ENCODE measurements at regions not wholly inside any gene's neighbourhood (a gene's known extent, or its start where the extent isn't known, plus 50 kb on each side); places are given as distances from the start of the nearest gene placed in this dataset.

GRCh38 chr2:104904889-104905288, 51.0 kb downstream of the POU3F3 start:
- Mint-ChIP-seq H3K27ac (no peak overlapping the region), H3K9me3 (no peaks in the 10 kb centered on the region), H3K27me3 (peaks cover 4% of the 10 kb centered on the region), H3K4me3 (no peak overlapping the region), H3K4me1 (ENCODE audit: low read depth) (no peaks in the 10 kb centered on the region), H3K36me3 (ENCODE audit: low read depth) (no peaks in the 10 kb centered on the region)

DNA sequence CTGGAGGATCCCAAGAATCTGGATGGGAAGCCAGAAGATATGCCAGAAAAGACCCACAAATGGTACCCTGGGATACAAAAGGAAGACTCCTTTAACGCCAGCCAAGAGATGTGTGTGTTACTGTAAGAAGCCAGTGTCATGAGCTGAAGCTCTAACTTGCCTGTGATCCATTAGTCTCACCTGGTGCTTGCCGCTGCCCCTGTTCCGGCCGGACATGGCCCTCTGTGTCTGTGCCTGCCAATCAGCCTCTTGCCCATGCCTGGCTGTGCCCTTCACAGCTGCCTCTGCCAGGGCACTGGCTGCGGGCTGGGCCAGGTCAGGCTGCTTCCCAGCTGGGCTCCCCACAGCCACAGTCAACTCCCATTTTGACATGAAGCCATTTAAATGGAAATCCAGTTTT, 55.4 kb downstream of the POU3F3 start:
- Mint-ChIP-seq H3K4me3 (no peak overlapping the region), H3K27me3 (peaks cover 4% of the 10 kb centered on the region), H3K36me3 (ENCODE audit: low read depth) (no peaks in the 10 kb centered on the region), H3K27ac (no peak overlapping the region), H3K9me3 (no peaks in the 10 kb centered on the region), H3K4me1 (ENCODE audit: low read depth) (no peaks in the 10 kb centered on the region)

GRCh38 chr2:104914509-104914908, 60.6 kb downstream of the POU3F3 start:
- H3K4me1 Mint-ChIP-seq (ENCODE audit: low read depth) = no peaks in the 10 kb centered on the region
- no peaks in the 10 kb centered on the region for H3K36me3 Mint-ChIP-seq (ENCODE audit: low read depth)
- H3K4me3 Mint-ChIP-seq = no peak overlapping the region
- no peaks in the 10 kb centered on the region for H3K9me3 Mint-ChIP-seq
- H3K27ac Mint-ChIP-seq = no peak overlapping the region
- no peaks in the 10 kb centered on the region for H3K27me3 Mint-ChIP-seq

- Mint-ChIP-seq H3K36me3 (ENCODE audit: low read depth) (no peaks in the 10 kb centered on the region), H3K27me3 (no peaks in the 10 kb centered on the region), H3K9me3 (no peaks in the 10 kb centered on the region)
Observed at GRCh38 chr2:104915107-104915793, 61.3 kb downstream of the POU3F3 start.

DNA sequence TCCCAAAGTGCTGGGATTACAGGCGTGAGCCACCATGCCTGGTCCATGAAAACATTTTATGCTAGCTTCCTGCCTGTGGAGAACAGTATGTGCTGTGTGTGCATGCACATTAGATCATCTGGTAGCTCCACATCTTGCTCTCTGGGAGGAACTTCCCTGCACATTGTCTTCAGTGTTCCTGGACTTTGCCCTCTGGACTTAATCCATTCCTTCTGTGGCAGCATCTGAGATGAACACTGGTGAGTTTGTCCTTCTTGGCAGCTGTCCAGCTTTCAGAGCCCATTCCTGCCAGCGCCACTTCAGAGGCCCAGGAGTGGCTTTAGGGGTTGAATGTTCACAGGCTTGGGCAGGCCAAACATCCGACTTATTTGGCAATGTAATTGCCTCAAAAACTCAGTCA, 65.2 kb downstream of the POU3F3 start:
- H3K36me3 Mint-ChIP-seq (ENCODE audit: low read depth) = no peaks in the 10 kb centered on the region
- peaks cover 15% of the 10 kb centered on the region for H3K9me3 Mint-ChIP-seq
- no peaks in the 10 kb centered on the region for H3K4me1 Mint-ChIP-seq (ENCODE audit: low read depth)
- peaks cover 4% of the 10 kb centered on the region for H3K27me3 Mint-ChIP-seq
- H3K4me3 Mint-ChIP-seq = no peak overlapping the region
- H3K27ac Mint-ChIP-seq = no peak overlapping the region

More at GRCh38 chr2:104915107-104915793, 61.3 kb downstream of the POU3F3 start:
- Mint-ChIP-seq H3K4me3 (no peak overlapping the region), H3K27ac (no peak overlapping the region), H3K4me1 (ENCODE audit: low read depth) (no peaks in the 10 kb centered on the region)

DNA sequence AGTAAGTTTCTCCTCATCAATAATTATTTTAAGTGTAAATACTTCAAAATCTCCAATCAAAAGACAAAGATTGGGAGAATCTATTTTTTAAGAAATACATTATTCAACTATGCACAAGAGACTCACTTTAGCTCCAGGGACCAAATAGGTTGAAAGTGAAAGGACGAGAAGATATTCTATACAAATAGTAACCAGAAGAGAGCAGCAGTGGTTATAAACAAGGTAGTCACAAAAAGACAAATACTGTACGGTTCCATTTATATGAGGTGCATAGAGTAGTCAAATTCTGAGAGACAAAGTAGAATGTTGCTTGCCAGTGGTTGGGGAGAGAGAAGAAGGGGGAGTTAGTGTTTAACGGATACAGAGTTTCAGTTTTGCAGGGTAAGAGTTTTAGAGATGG, 69.8 kb downstream of the POU3F3 start:
- Mint-ChIP-seq H3K36me3 (ENCODE audit: low read depth) (no peaks in the 10 kb centered on the region), H3K27me3 (peaks cover 4% of the 10 kb centered on the region), H3K9me3 (peaks cover 15% of the 10 kb centered on the region), H3K4me1 (ENCODE audit: low read depth) (no peaks in the 10 kb centered on the region), H3K27ac (no peak overlapping the region), H3K4me3 (no peak overlapping the region)

- H3K36me3 Mint-ChIP-seq (ENCODE audit: low read depth) = no peaks in the 10 kb centered on the region
- peaks cover 4% of the 10 kb centered on the region for H3K27me3 Mint-ChIP-seq
- H3K9me3 Mint-ChIP-seq = no peaks in the 10 kb centered on the region
- no peak overlapping the region for H3K27ac Mint-ChIP-seq
- H3K4me3 Mint-ChIP-seq = no peak overlapping the region
- H3K4me1 Mint-ChIP-seq (ENCODE audit: low read depth) = no peaks in the 10 kb centered on the region
Observed at GRCh38 chr2:104929663-104930062, 75.7 kb downstream of the POU3F3 start.

DNA sequence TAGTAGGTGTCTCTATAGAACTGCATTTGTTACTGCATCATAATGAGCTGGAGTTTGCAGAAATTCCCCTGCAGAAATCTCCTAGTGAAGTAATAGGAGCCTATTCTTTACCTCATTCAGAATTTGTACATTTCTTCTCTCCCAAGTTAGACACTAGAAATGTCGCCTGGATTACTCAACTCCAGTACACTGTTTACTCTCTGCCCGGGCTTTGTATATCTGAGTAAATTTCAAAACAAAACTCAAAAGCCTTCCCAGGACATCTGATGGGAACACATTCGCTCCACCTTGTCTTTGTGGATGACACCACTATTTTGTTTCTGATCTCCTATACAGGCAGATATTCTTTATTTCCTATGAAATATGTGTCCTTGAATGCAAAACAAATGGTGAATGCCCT, 76.8 kb downstream of the POU3F3 start:
- no peak overlapping the region for H3K4me3 Mint-ChIP-seq
- no peaks in the 10 kb centered on the region for H3K9me3 Mint-ChIP-seq
- H3K36me3 Mint-ChIP-seq (ENCODE audit: low read depth) = no peaks in the 10 kb centered on the region
- no peaks in the 10 kb centered on the region for H3K4me1 Mint-ChIP-seq (ENCODE audit: low read depth)
- no peak overlapping the region for H3K27ac Mint-ChIP-seq
- H3K27me3 Mint-ChIP-seq = peaks cover 4% of the 10 kb centered on the region

- Mint-ChIP-seq H3K36me3 (ENCODE audit: low read depth) (no peaks in the 10 kb centered on the region), H3K9me3 (no peaks in the 10 kb centered on the region), H3K27ac (no peak overlapping the region), H3K4me3 (no peak overlapping the region), H3K4me1 (ENCODE audit: low read depth) (no peaks in the 10 kb centered on the region), H3K27me3 (peaks cover 4% of the 10 kb centered on the region)
Observed at GRCh38 chr2:104932243-104932642, 78.3 kb downstream of the POU3F3 start.

DNA sequence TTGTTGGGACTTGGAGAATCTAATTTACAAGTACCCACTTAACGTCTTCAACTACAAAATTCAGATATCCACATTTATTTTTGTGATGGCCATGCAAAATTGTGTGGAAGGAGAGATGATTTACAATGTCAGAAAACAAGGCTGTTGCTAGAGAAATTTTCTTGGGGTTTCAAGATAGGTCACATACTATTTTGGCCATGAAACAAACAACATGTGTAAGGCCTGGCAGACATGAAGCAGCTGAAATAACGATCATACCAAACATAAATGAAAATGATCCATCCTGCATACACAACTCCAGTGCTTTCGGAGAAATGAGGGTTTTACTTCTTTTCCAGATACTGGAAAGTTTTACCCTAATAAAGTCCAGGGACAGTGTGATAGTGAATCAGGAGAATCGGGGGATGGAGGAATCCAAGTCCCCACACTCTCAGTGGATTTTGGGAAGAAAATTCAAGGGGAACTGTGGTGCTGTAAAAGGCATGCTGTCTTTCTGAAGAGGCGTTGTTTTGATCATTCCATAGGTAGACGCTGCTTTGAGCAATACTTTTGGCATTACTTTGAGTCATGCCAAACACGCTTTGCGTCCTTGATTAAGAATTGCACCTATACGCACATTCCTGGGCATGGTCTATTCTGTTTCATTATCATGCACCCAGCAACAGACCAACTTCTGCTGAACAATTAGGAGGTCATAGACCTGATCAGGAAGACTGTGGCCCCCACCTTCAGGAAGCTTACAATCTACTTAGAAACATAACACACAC, 79.4 kb downstream of the POU3F3 start:
- Mint-ChIP-seq H3K4me1 (ENCODE audit: low read depth) (peaks cover 3% of the 10 kb centered on the region), H3K27ac (no peak overlapping the region), H3K9me3 (no peaks in the 10 kb centered on the region), H3K27me3 (peaks cover 4% of the 10 kb centered on the region), H3K4me3 (no peak overlapping the region), H3K36me3 (ENCODE audit: low read depth) (no peaks in the 10 kb centered on the region)

DNA sequence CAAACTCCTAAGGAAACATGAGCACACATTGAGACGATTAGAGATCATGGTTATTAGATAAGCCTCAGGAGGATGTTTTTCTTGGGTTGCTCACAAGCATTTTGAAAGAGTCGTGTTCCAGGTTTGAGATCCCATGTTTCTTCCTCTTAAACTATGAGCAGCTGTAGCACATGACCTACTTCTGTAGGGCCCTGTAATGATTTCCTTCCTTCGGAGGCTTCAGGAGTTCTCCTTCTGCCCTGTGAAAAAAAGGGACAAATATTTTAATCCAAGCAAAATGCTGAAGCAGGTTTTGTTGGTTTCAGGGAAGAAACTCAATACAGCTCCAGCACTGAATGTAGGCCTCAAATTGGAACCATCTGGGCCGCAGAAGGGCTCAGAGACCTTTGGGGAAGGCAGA, 82.6 kb downstream of the POU3F3 start:
- Mint-ChIP-seq H3K27ac (no peak overlapping the region), H3K36me3 (ENCODE audit: low read depth) (no peaks in the 10 kb centered on the region), H3K9me3 (no peaks in the 10 kb centered on the region), H3K27me3 (no peaks in the 10 kb centered on the region), H3K4me1 (ENCODE audit: low read depth) (peaks cover 5% of the 10 kb centered on the region), H3K4me3 (no peak overlapping the region)

- H3K27me3 Mint-ChIP-seq = no peaks in the 10 kb centered on the region
- no peaks in the 10 kb centered on the region for H3K36me3 Mint-ChIP-seq (ENCODE audit: low read depth)
- H3K4me1 Mint-ChIP-seq (ENCODE audit: low read depth) = peaks cover 5% of the 10 kb centered on the region
- H3K4me3 Mint-ChIP-seq = no peak overlapping the region
- no peaks in the 10 kb centered on the region for H3K9me3 Mint-ChIP-seq
- H3K27ac Mint-ChIP-seq = no peak overlapping the region
Observed at GRCh38 chr2:104938231-104938941, 84.5 kb downstream of the POU3F3 start.

GRCh38 chr2:104939570-104940217, 85.8 kb downstream of the POU3F3 start:
- no peak overlapping the region for H3K27ac Mint-ChIP-seq

GRCh38 chr2:104944495-104944894, 90.6 kb downstream of the POU3F3 start:
- no peak overlapping the region for H3K4me3 Mint-ChIP-seq
- H3K36me3 Mint-ChIP-seq (ENCODE audit: low read depth) = no peaks in the 10 kb centered on the region
- no peaks in the 10 kb centered on the region for H3K4me1 Mint-ChIP-seq (ENCODE audit: low read depth)
- no peak overlapping the region for H3K27ac Mint-ChIP-seq
- H3K27me3 Mint-ChIP-seq = peaks cover 4% of the 10 kb centered on the region
- no peaks in the 10 kb centered on the region for H3K9me3 Mint-ChIP-seq

More at GRCh38 chr2:104939570-104940217, 85.8 kb downstream of the POU3F3 start:
- H3K4me3 Mint-ChIP-seq = no peak overlapping the region
- H3K4me1 Mint-ChIP-seq (ENCODE audit: low read depth) = peaks cover 5% of the 10 kb centered on the region
- no peaks in the 10 kb centered on the region for H3K9me3 Mint-ChIP-seq
- no peaks in the 10 kb centered on the region for H3K36me3 Mint-ChIP-seq (ENCODE audit: low read depth)
- H3K27me3 Mint-ChIP-seq = no peaks in the 10 kb centered on the region

DNA sequence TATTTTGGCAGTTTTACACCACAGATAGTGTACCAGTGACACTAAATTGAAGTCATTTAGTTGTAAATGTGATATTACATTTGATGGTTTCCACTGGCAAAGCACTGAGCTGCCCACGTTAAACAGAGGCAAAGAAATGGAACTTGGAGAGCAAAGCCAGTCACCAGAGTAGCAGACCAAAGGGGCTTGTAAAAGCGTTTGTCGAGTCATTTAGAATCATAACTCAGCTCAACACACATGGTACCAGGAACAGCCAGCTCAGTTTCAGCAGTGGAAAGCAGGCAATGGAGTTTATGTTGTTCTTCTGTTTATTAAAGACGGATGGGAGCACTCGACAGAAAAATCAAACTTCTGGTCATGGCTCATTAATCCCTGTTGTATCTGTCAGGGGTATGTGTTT, 91.2 kb downstream of the POU3F3 start:
- Mint-ChIP-seq H3K36me3 (ENCODE audit: low read depth) (no peaks in the 10 kb centered on the region), H3K9me3 (no peaks in the 10 kb centered on the region), H3K4me3 (no peak overlapping the region), H3K4me1 (ENCODE audit: low read depth) (no peaks in the 10 kb centered on the region), H3K27me3 (peaks cover 4% of the 10 kb centered on the region), H3K27ac (no peak overlapping the region)

Data from stimulated activated naive CD8-positive, alpha-beta T cell treated with anti-CD3 and anti-CD28 coated beads, Interleukin-15, Interleukin-2, amounts not matched to agents 100 ng/mL and 50 ng/mL, for 24 hours (primary cell).